Effector memory CD4-positive, alpha-beta T cell (primary cell): ENCODE measurements at regions not wholly inside any gene's neighbourhood (a gene's known extent, or its start where the extent isn't known, plus 50 kb on each side); places are given as distances from the start of the nearest gene placed in this dataset.

Source experiments
- DNase-seq, 3 donors: peaks; one replicate each; pipeline ENCODE4 v3.0.0-alpha.2; 2020
- H3K27ac ChIP-seq: 2 replicates; pipeline ENCODE4 v1.7.0; 2013; ENCODE audit warnings: mild to moderate bottlenecking, low read length, moderate library complexity; ENCODE audit not compliant: insufficient read depth, poor library complexity, severe bottlenecking
- H3K27me3 ChIP-seq: replicated peaks from 2 replicates; pipeline ENCODE4 v1.7.0; 2013; ENCODE audit warnings: mild to moderate bottlenecking, low read length; ENCODE audit not compliant: insufficient read depth, control insufficient read depth, poor library complexity, severe bottlenecking
- H3K36me3 ChIP-seq: 2 replicates; pipeline ENCODE4 v1.7.0; 2013; ENCODE audit warnings: mild to moderate bottlenecking, low read length, moderate library complexity; ENCODE audit not compliant: control insufficient read depth, insufficient read depth
- H3K4me1 ChIP-seq: 2 replicates; pipeline ENCODE4 v1.7.0; 2013; ENCODE audit warnings: low read length, mild to moderate bottlenecking; ENCODE audit not compliant: control insufficient read depth, insufficient read depth, poor library complexity, severe bottlenecking
- H3K4me3 ChIP-seq: 2 replicates; pipeline ENCODE4 v1.7.0; 2013; ENCODE audit warnings: low read length, low read depth, mild to moderate bottlenecking; ENCODE audit not compliant: insufficient read depth, poor library complexity, severe bottlenecking
- H3K9me3 ChIP-seq: 2 replicates; pipeline ENCODE4 v1.7.0; 2013; ENCODE audit warnings: mild to moderate bottlenecking, low read length, moderate library complexity; ENCODE audit not compliant: control insufficient read depth

- no peak overlapping the region for H3K4me3 ChIP-seq
- no peak for DNase-seq
Observed at GRCh38 chr1:54485416-54485815, 62.6 kb upstream of the ACOT11 start.

GRCh38 chr1:54483875-54484437, 64.1 kb upstream of the ACOT11 start:
- H3K27me3 ChIP-seq: no peaks in the 10 kb centered on the region
- peaks cover 55% of the 10 kb centered on the region for H3K4me1 ChIP-seq
- no peak overlapping the region for H3K27ac ChIP-seq
- H3K36me3 ChIP-seq: no peaks in the 10 kb centered on the region
- H3K4me3 ChIP-seq: no peak overlapping the region
- DNase-seq: no peak
- no peaks in the 10 kb centered on the region for H3K9me3 ChIP-seq

More at GRCh38 chr1:54485416-54485815, 62.6 kb upstream of the ACOT11 start:
- Histone ChIP-seq H3K27me3 (no peaks in the 10 kb centered on the region), H3K9me3 (no peaks in the 10 kb centered on the region), H3K27ac (no peak overlapping the region), H3K36me3 (no peaks in the 10 kb centered on the region), H3K4me1 (peaks cover 51% of the 10 kb centered on the region)

- peak overlapping the region; percentile 41 for H3K27ac ChIP-seq
- no peak for DNase-seq
- H3K4me1 ChIP-seq: peaks cover 48% of the 10 kb centered on the region
- peak overlapping the region; percentile 17 for H3K4me3 ChIP-seq
- H3K9me3 ChIP-seq: no peaks in the 10 kb centered on the region
- H3K36me3 ChIP-seq: no peaks in the 10 kb centered on the region
- no peaks in the 10 kb centered on the region for H3K27me3 ChIP-seq
Observed at GRCh38 chr1:54481201-54481884, 66.7 kb upstream of the ACOT11 start.

- H3K27me3 ChIP-seq: no peaks in the 10 kb centered on the region
- peaks cover 52% of the 10 kb centered on the region for H3K4me1 ChIP-seq
- H3K4me3 ChIP-seq: no peak overlapping the region
- peak overlapping the region; percentile 41 for H3K27ac ChIP-seq
- H3K9me3 ChIP-seq: no peaks in the 10 kb centered on the region
- no peaks in the 10 kb centered on the region for H3K36me3 ChIP-seq
- no peak for DNase-seq
Observed at GRCh38 chr1:54480525-54480848, 67.5 kb upstream of the ACOT11 start.

- no peak overlapping the region for H3K4me3 ChIP-seq
- H3K9me3 ChIP-seq: no peaks in the 10 kb centered on the region
- H3K27ac ChIP-seq: peak overlapping the region; percentile 41
- H3K4me1 ChIP-seq: peaks cover 57% of the 10 kb centered on the region
- no peak for DNase-seq
- H3K27me3 ChIP-seq: no peaks in the 10 kb centered on the region
- H3K36me3 ChIP-seq: no peaks in the 10 kb centered on the region
Observed at GRCh38 chr1:54479841-54480524, 68.0 kb upstream of the ACOT11 start.

- no peaks in the 10 kb centered on the region for H3K9me3 ChIP-seq
- H3K27ac ChIP-seq: no peak overlapping the region
- no peaks in the 10 kb centered on the region for H3K27me3 ChIP-seq
- H3K4me3 ChIP-seq: no peak overlapping the region
- H3K4me1 ChIP-seq: peaks cover 62% of the 10 kb centered on the region
- H3K36me3 ChIP-seq: no peaks in the 10 kb centered on the region
- DNase-seq: no peak
Observed at GRCh38 chr1:54479251-54479650, 68.8 kb upstream of the ACOT11 start.

- no peak overlapping the region for H3K4me3 ChIP-seq
- no peak for DNase-seq
- H3K4me1 ChIP-seq: peaks cover 65% of the 10 kb centered on the region
- no peaks in the 10 kb centered on the region for H3K36me3 ChIP-seq
- peak overlapping the region; percentile 20 for H3K27ac ChIP-seq
- no peaks in the 10 kb centered on the region for H3K27me3 ChIP-seq
- no peaks in the 10 kb centered on the region for H3K9me3 ChIP-seq
Observed at GRCh38 chr1:54477153-54477561, 70.9 kb upstream of the ACOT11 start.

- H3K27ac ChIP-seq: peak overlapping the region; percentile 60
- no peaks in the 10 kb centered on the region for H3K27me3 ChIP-seq
- peaks cover 60% of the 10 kb centered on the region for H3K4me1 ChIP-seq
Observed at GRCh38 chr1:54476530-54477109, 70.4 kb upstream of the SSBP3 start.

GRCh38 chr1:54475946-54476516, 69.8 kb upstream of the SSBP3 start:
- H3K36me3 ChIP-seq: no peaks in the 10 kb centered on the region
- no peak for DNase-seq
- H3K9me3 ChIP-seq: no peaks in the 10 kb centered on the region
- no peaks in the 10 kb centered on the region for H3K27me3 ChIP-seq
- peak overlapping the region; percentile 60 for H3K27ac ChIP-seq
- no peak overlapping the region for H3K4me3 ChIP-seq
- peaks cover 54% of the 10 kb centered on the region for H3K4me1 ChIP-seq

More at GRCh38 chr1:54476530-54477109, 70.4 kb upstream of the SSBP3 start:
- Histone ChIP-seq H3K36me3 (no peaks in the 10 kb centered on the region), H3K9me3 (no peaks in the 10 kb centered on the region), H3K4me3 (no peak overlapping the region)
- DNase-seq: no peak
